ENCODE measurements at regions not wholly inside any gene's neighbourhood (a gene's known extent, or its start where the extent isn't known, plus 50 kb on each side); places are given as distances from the start of the nearest gene placed in this dataset.

DNA sequence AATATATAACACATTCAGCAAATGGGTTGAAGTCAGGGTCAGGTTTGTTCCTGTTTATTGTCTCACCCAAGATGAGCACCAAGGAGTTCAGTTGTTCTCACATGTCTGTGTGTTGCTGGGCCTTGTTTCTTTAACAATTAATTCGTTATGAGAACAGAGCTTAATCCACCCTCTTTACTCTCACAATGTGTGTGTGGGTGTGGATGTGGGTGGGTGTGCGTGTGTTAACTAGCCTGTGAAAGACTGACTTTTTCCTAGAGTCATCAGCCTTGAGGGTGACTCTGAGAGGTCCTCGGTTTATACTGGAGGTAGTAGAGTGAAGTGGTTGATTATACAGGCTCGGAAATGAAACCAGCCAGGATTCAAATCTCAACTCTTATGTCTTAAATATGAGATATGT is 672.1 kb downstream of the MAFB start:
- Histone ChIP-seq H3K23me2 (ENCODE audit: low read depth, low read length) (no peaks in the 10 kb centered on the region), H4K91ac (replicated peaks; ENCODE audit: insufficient read length, low read length) (no peak overlapping the region), H3K36me3 (ENCODE audit: control insufficient read depth in 2 of 4, insufficient read depth in 4 of 4, low read length in 3 of 4) (no peaks in the 10 kb centered on the region), H3K4ac (replicated peaks; ENCODE audit: insufficient read length, low read depth, low read length) (no peak overlapping the region), H3K23ac (ENCODE audit: insufficient read length) (no peak overlapping the region), H2BK20ac (ENCODE audit: low read length) (no peak overlapping the region), H3K4me2 (ENCODE audit: insufficient read depth in 1 of 2, low read depth in 2 of 2, low read length in 2 of 2) (no peak overlapping the region), H3K14ac (ENCODE audit: insufficient read length) (no peak overlapping the region), H3K79me1 (ENCODE audit: low read depth, low read length) (no peaks in the 10 kb centered on the region), H4K5ac (ENCODE audit: insufficient read length, low read depth, low read length) (no peak overlapping the region), H2BK12ac (ENCODE audit: low read depth, low read length) (no peak overlapping the region), H4K20me1 (replicated peaks in 1 of 2; ENCODE audit: control insufficient read depth in 1 of 2, insufficient read depth in 2 of 2, low read length in 2 of 2) (peaks cover 0 to 1% of the 10 kb centered on the region in 2 experiments), H2BK5ac (ENCODE audit: low read depth, low read length) (no peak overlapping the region), H3K4me3 (ENCODE audit: extremely low read depth in 1 of 4, insufficient read depth in 2 of 4, low read depth in 3 of 4, low read length in 4 of 4) (no peak overlapping the region), H3K9me3 (ENCODE audit: insufficient read depth in 2 of 2, low read depth in 1 of 2, low read length in 1 of 2) (no peaks in the 10 kb centered on the region), H3K9ac (replicated peaks in 1 of 4; ENCODE audit: extremely low read depth in 1 of 4, low read depth in 3 of 4, low read length in 3 of 4) (no peak overlapping the region), H3K56ac (replicated peaks; ENCODE audit: insufficient read length, low read depth, low read length) (no peak overlapping the region), H3K27ac (ENCODE audit: low read depth, low read length) (no peak overlapping the region), H4K8ac (ENCODE audit: extremely low read depth, insufficient read depth, low read length) (no peak overlapping the region), H2BK15ac (ENCODE audit: low read length) (no peak overlapping the region), H3K27me3 (replicated peaks in 1 of 4; ENCODE audit: control insufficient read depth in 3 of 4, extremely low read depth in 1 of 4, insufficient read depth in 3 of 4, low read length in 3 of 4) (no peaks in the 10 kb centered on the region), H3K79me2 (ENCODE audit: control insufficient read depth in 1 of 2, insufficient read depth in 2 of 2, low read length in 2 of 2) (no peaks in the 10 kb centered on the region), H2BK120ac (replicated peaks; ENCODE audit: low read depth, low read length) (no peak overlapping the region), H2AFZ (ENCODE audit: low read length) (no peak overlapping the region), H3K18ac (ENCODE audit: extremely low read depth, low read length) (no peak overlapping the region), H2AK5ac (ENCODE audit: low read depth, low read length) (no peak overlapping the region), H3K4me1 (replicated peaks in 1 of 4; ENCODE audit: control insufficient read depth in 3 of 4, insufficient read depth in 4 of 4, low read length in 3 of 4) (no peaks in the 10 kb centered on the region)
- 91% methylated on average over 4 of the region's 4 CpGs; no CpG with 5 or more reads in 1 of the 2 experiments for WGBS, 2 experiments (ENCODE audit: extremely low coverage in 1 of 2, insufficient coverage in 1 of 2, insufficient read length in 1 of 2, insufficient replicate concordance in 2 of 2, low coverage in 1 of 2, low lambda C conversion rate in 2 of 2, missing lambda C conversion rate in 1 of 2)
- POLR2A ChIA-PET (ENCODE audit: partially characterized antibody) = no interaction called here
- no peak for TF ChIP-seq EZH2 (IDR thresholded peaks at IDR 0.05; ENCODE audit: low read depth, low read length, severe bottlenecking)
- CTCF ChIA-PET (ENCODE audit: partially characterized antibody) = no interaction called here
- FAIRE-seq (no peak), DNase-seq (ENCODE audit: low read depth in 1 of 2, low spot score in 2 of 2) (no peak)
